Endothelial cell (in vitro differentiated cells): ENCODE measurements at regions not wholly inside any gene's neighbourhood (a gene's known extent, or its start where the extent isn't known, plus 50 kb on each side); places are given as distances from the start of the nearest gene placed in this dataset.

Source experiments
- DNase-seq: peaks from one replicate; pipeline ENCODE4 v3.0.0; 2021; ENCODE audit warnings: low spot score
- H3K27ac Mint-ChIP-seq: one replicate; pipeline ENCODE4 v1.8.0; 2021; ENCODE audit warnings: mixed read lengths, inconsistent platforms; ENCODE audit not compliant: unreplicated experiment
- H3K27me3 Mint-ChIP-seq: one replicate; pipeline ENCODE4 v1.8.0; 2021; ENCODE audit warnings: mild to moderate bottlenecking, moderate library complexity, mixed read lengths, inconsistent platforms; ENCODE audit not compliant: unreplicated experiment
- H3K36me3 Mint-ChIP-seq: one replicate; pipeline ENCODE4 v1.8.0; 2021; ENCODE audit warnings: mild to moderate bottlenecking, low read depth, mixed read lengths, inconsistent platforms; ENCODE audit not compliant: unreplicated experiment
- H3K4me1 Mint-ChIP-seq: one replicate; pipeline ENCODE4 v1.8.0; 2021; ENCODE audit warnings: mild to moderate bottlenecking, mixed read lengths, inconsistent platforms; ENCODE audit not compliant: unreplicated experiment
- H3K4me3 Mint-ChIP-seq: one replicate; pipeline ENCODE4 v1.8.0; 2021; ENCODE audit warnings: mild to moderate bottlenecking, mixed read lengths, inconsistent platforms; ENCODE audit not compliant: unreplicated experiment
- H3K9me3 Mint-ChIP-seq: one replicate; pipeline ENCODE4 v1.8.0; 2021; ENCODE audit warnings: mixed read lengths, inconsistent platforms; ENCODE audit not compliant: unreplicated experiment
- CTCF ChIP-seq: fragments of 200-600 bp; sonication (generic); IDR thresholded peaks from one replicate; pipeline ENCODE4 v1.5.0; 2021; ENCODE audit warnings: antibody characterized with exemption; ENCODE audit not compliant: unreplicated experiment

GRCh38 chr1:93769777-93770176 lies 88.1 kb upstream of the BCAR3 start:
- Mint-ChIP-seq H3K4me3 (no peak overlapping the region), H3K27ac (no peak overlapping the region), H3K9me3 (no peaks in the 10 kb centered on the region), H3K27me3 (peaks cover 5% of the 10 kb centered on the region), H3K36me3 (no peaks in the 10 kb centered on the region), H3K4me1 (peaks cover 17% of the 10 kb centered on the region)
- no peak for TF ChIP-seq CTCF
- no peak for DNase-seq

- H3K27ac Mint-ChIP-seq: peak overlapping the region; percentile 32
- no peak for DNase-seq
- peaks cover 9% of the 10 kb centered on the region for H3K27me3 Mint-ChIP-seq
- no peaks in the 10 kb centered on the region for H3K9me3 Mint-ChIP-seq
- no peak for TF ChIP-seq CTCF
- no peak overlapping the region for H3K4me3 Mint-ChIP-seq
- H3K4me1 Mint-ChIP-seq: peaks cover 17% of the 10 kb centered on the region
- H3K36me3 Mint-ChIP-seq: peaks cover 3% of the 10 kb centered on the region
Observed at GRCh38 chr1:93768380-93768863, 86.8 kb upstream of the BCAR3 start.

DNA sequence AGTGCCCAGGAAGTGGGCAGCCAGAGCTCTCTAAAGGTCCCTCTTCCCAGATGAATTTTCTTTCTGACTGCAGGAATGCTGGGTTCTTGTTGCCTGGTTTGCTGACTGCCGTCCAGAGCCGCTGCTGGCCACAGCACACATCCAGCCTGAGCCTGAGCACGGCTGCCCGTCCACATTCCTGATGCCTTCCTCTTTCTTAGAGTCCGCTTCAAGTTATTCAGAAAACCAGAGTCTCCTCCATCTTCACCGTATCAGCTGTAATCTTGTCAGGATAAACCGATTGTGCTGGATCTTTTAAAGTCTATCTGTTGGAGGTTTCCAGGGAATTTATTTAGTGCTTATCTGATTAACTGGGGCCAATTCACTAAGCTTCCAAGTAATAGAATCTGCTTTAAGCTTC lies 84.8 kb upstream of the BCAR3 start:
- DNase-seq: no peak
- H3K4me1 Mint-ChIP-seq: peaks cover 17% of the 10 kb centered on the region
- no peak overlapping the region for H3K27ac Mint-ChIP-seq
- peaks cover 3% of the 10 kb centered on the region for H3K36me3 Mint-ChIP-seq
- no peak overlapping the region for H3K4me3 Mint-ChIP-seq
- peaks cover 14% of the 10 kb centered on the region for H3K27me3 Mint-ChIP-seq
- no peak for TF ChIP-seq CTCF
- no peaks in the 10 kb centered on the region for H3K9me3 Mint-ChIP-seq

DNA sequence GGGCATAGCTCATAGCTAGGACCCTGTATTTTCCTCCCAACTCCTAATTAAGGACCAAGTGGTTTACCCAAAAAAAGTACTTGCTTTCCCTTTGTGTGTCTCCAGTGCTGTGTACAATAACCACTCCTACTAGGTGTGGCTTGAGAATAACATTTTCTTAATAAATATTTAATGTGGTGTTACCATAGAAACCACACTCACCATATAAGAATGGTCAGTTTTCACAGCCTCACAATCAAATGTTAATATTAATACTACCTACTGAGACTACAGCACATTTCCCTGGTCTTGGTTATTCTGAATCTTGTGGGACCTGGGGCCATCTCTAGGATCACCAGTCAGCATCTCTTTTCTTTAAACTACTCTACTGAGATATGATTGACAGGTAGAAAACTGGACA lies 83.5 kb upstream of the BCAR3 start:
- DNase-seq: no peak
- H3K27ac Mint-ChIP-seq: no peak overlapping the region
- no peaks in the 10 kb centered on the region for H3K9me3 Mint-ChIP-seq
- TF ChIP-seq CTCF: no peak
- peaks cover 19% of the 10 kb centered on the region for H3K4me1 Mint-ChIP-seq
- H3K36me3 Mint-ChIP-seq: peaks cover 3% of the 10 kb centered on the region
- H3K4me3 Mint-ChIP-seq: no peak overlapping the region
- H3K27me3 Mint-ChIP-seq: peaks cover 15% of the 10 kb centered on the region

- Mint-ChIP-seq H3K9me3 (no peaks in the 10 kb centered on the region), H3K4me3 (no peak overlapping the region), H3K27ac (peak overlapping the region; percentile 5), H3K4me1 (peaks cover 18% of the 10 kb centered on the region), H3K36me3 (peaks cover 3% of the 10 kb centered on the region), H3K27me3 (peaks cover 17% of the 10 kb centered on the region)
- no peak for TF ChIP-seq CTCF
- DNase-seq: no peak
Observed at GRCh38 chr1:93764366-93764750, 82.7 kb upstream of the BCAR3 start.
